ENCODE measurements at regions not wholly inside any gene's neighbourhood (a gene's known extent, or its start where the extent isn't known, plus 50 kb on each side); places are given as distances from the start of the nearest gene placed in this dataset.

- TF ChIP-seq CTCF (IDR thresholded peaks at IDR 0.05): no peak
- no peak for TF ChIP-seq POLR2A (IDR thresholded peaks at IDR 0.05)
Observed at GRCh38 chr6:126944512-126944911, 174.0 kb upstream of the RSPO3 start.
